B cell (primary cell): ENCODE measurements at regions not wholly inside any gene's neighbourhood (a gene's known extent, or its start where the extent isn't known, plus 50 kb on each side); places are given as distances from the start of the nearest gene placed in this dataset.

Experiments used
- EZH2 ChIP-seq: IDR thresholded peaks from 2 replicates; pipeline ENCODE4 v1.6.1; 2012; ENCODE audit warnings: borderline replicate concordance, low read depth, mild to moderate bottlenecking, moderate library complexity, low read length; ENCODE audit not compliant: insufficient read depth, poor library complexity, severe bottlenecking
- TF ChIP-seq, protein P1 (sequence below): fragments of 200-600 bp; IDR thresholded peaks from one replicate; pipeline ENCODE4 v1.8.0; 2022; ENCODE audit warnings: antibody characterized with exemption, mild to moderate bottlenecking

GRCh38 chr13:65990684-65991083, 1239.5 kb downstream of the PCDH9 start:
- TF ChIP-seq, protein P1, sequence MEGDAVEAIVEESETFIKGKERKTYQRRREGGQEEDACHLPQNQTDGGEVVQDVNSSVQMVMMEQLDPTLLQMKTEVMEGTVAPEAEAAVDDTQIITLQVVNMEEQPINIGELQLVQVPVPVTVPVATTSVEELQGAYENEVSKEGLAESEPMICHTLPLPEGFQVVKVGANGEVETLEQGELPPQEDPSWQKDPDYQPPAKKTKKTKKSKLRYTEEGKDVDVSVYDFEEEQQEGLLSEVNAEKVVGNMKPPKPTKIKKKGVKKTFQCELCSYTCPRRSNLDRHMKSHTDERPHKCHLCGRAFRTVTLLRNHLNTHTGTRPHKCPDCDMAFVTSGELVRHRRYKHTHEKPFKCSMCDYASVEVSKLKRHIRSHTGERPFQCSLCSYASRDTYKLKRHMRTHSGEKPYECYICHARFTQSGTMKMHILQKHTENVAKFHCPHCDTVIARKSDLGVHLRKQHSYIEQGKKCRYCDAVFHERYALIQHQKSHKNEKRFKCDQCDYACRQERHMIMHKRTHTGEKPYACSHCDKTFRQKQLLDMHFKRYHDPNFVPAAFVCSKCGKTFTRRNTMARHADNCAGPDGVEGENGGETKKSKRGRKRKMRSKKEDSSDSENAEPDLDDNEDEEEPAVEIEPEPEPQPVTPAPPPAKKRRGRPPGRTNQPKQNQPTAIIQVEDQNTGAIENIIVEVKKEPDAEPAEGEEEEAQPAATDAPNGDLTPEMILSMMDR: no peak
- no peak for TF ChIP-seq EZH2
